AG04450 (cell line): ENCODE measurements at regions not wholly inside any gene's neighbourhood (a gene's known extent, or its start where the extent isn't known, plus 50 kb on each side); places are given as distances from the start of the nearest gene placed in this dataset.

Experiments used
- CTCF ChIA-PET: fragments of 300-600, 350-600 bp; formaldehyde crosslinking; extraction: SDS; loops from one replicate; lab custom pipeline; 2022; ENCODE audit warnings: antibody characterized with exemption, inconsistent platforms; lab: Charles Lee
- POLR2A ChIA-PET: fragments of 350-600 bp; formaldehyde crosslinking; extraction: SDS; loops from one replicate; lab custom pipeline; 2021; ENCODE audit warnings: antibody characterized with exemption, inconsistent platforms; lab: Yijun Ruan, JAX
- DNase-seq: peaks from one replicate; pipeline ENCODE4 v3.0.0-alpha.2; 2011; ENCODE audit warnings: low read depth, low spot score
- H3K27ac ChIP-seq: one replicate; pipeline ENCODE4 v1.5.1; 2012; ENCODE audit warnings: low read depth, low read length, control low read depth
- H3K27me3 ChIP-seq: one replicate; pipeline ENCODE4 v1.6.0; 2012; ENCODE audit warnings: low read length; ENCODE audit not compliant: control insufficient read depth, insufficient read depth
- H3K4me3 ChIP-seq: 2 replicates; pipeline ENCODE4 v1.5.1; 2011; ENCODE audit warnings: mild to moderate bottlenecking, low read depth, low read length, control low read depth
- H3K9me3 ChIP-seq: 2 replicates; pipeline ENCODE4 v1.5.1; 2012; ENCODE audit warnings: low read length; ENCODE audit not compliant: control insufficient read depth, insufficient read depth
- TF ChIP-seq, protein P1 (sequence below): IDR thresholded peaks from 2 replicates; pipeline ENCODE4 v1.5.1; 2011; ENCODE audit warnings: low read depth, low read length, control low read depth, inconsistent platforms

DNA sequence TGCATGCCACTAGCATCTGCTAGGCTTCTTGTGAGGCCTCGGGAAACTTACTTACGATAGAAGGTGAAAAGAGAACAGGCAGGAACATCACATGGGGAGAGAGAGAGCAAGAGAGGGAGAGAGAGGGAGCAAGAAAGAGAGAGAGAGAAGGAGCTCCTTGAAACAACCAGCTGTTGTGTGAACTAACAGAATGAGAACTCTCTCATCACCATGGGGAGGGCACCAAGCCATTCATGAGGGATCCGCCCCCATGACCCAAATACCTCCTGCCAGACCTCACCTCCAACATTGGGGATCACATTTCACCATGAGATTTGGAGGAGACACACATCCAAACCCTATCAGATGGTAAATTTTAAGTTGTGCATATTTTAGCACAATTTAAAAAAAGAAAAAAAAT lies 1217.2 kb downstream of the TYW1 start:
- Histone ChIP-seq H3K4me3 (no peak overlapping the region), H3K9me3 (peaks cover 13% of the 10 kb centered on the region), H3K27ac (no peak overlapping the region), H3K27me3 (no peaks in the 10 kb centered on the region)
- DNase-seq: no peak
- TF ChIP-seq, protein P1, sequence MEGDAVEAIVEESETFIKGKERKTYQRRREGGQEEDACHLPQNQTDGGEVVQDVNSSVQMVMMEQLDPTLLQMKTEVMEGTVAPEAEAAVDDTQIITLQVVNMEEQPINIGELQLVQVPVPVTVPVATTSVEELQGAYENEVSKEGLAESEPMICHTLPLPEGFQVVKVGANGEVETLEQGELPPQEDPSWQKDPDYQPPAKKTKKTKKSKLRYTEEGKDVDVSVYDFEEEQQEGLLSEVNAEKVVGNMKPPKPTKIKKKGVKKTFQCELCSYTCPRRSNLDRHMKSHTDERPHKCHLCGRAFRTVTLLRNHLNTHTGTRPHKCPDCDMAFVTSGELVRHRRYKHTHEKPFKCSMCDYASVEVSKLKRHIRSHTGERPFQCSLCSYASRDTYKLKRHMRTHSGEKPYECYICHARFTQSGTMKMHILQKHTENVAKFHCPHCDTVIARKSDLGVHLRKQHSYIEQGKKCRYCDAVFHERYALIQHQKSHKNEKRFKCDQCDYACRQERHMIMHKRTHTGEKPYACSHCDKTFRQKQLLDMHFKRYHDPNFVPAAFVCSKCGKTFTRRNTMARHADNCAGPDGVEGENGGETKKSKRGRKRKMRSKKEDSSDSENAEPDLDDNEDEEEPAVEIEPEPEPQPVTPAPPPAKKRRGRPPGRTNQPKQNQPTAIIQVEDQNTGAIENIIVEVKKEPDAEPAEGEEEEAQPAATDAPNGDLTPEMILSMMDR: no peak
- ChIA-PET CTCF (no interaction called here), POLR2A (no interaction called here)

DNA sequence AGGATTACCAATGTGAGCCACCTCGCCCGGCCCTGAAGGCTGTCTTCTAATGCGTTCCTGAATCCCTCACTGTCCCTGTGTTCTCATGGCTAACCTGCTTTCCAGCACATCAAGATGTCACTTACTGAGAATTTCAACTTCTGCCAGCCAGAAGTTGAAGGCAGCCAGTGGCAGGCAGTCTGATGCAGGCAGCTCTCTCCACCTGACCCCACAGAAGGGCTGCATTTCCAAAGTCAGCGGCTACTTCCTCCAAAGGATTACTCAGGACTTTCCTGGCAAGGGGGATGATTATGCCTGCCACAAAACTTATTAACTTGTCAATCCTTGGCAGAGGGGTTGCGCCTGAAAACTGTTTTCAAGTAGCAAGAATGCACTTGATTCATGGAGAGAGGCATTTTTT lies 1219.4 kb downstream of the TYW1 start:
- TF ChIP-seq, protein P1: no peak
- Histone ChIP-seq H3K27me3 (no peaks in the 10 kb centered on the region), H3K4me3 (no peak overlapping the region), H3K27ac (no peak overlapping the region), H3K9me3 (peaks cover 19% of the 10 kb centered on the region)
- DNase-seq: no peak
- CTCF ChIA-PET: no interaction called here
- POLR2A ChIA-PET: no interaction called here

- no peak for DNase-seq
- Histone ChIP-seq H3K27me3 (no peaks in the 10 kb centered on the region), H3K9me3 (peaks cover 23% of the 10 kb centered on the region), H3K27ac (no peak overlapping the region), H3K4me3 (no peak overlapping the region)
- ChIA-PET POLR2A (no interaction called here), CTCF (no interaction called here)
- TF ChIP-seq, protein P1: no peak
These were observed 1220.8 kb downstream of the TYW1 start for GRCh38 chr7:68217426-68217825.

GRCh38 chr7:68218461-68218860 lies 1221.8 kb downstream of the TYW1 start:
- Histone ChIP-seq H3K9me3 (peaks cover 27% of the 10 kb centered on the region), H3K27me3 (no peaks in the 10 kb centered on the region), H3K4me3 (no peak overlapping the region), H3K27ac (no peak overlapping the region)
- CTCF ChIA-PET: no interaction called here
- POLR2A ChIA-PET: no interaction called here
- no peak for DNase-seq
- TF ChIP-seq, protein P1: no peak

DNA sequence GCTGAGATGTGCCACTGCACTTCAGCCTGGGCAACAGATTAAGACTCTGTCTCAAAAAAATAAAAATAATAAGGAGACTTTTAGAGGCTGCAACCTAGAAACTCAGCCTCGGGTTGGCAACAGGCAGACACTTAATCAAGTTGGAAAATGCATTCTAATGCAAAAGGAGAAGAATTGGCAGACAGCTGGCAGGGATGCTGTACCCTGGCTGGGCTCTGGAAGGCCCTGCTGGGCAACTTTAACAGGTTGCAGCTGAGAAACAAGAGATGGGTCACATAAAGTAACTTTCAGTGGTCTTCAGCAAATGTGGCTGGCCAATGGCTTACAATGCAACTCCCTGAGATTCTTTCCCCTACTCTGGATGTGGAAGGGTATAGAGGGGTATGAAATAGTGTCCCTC lies 1225.7 kb downstream of the TYW1 start:
- CTCF ChIA-PET: no interaction called here
- TF ChIP-seq, protein P1: no peak
- POLR2A ChIA-PET: no interaction called here
- H3K27me3 ChIP-seq: no peaks in the 10 kb centered on the region
- H3K27ac ChIP-seq: no peak overlapping the region
- H3K4me3 ChIP-seq: no peak overlapping the region
- no peak for DNase-seq
- H3K9me3 ChIP-seq: peaks cover 36% of the 10 kb centered on the region
